GM18870 (cell line): ENCODE measurements at regions not wholly inside any gene's neighbourhood (a gene's known extent, or its start where the extent isn't known, plus 50 kb on each side); places are given as distances from the start of the nearest gene placed in this dataset.
"Not testable (repeated sequence)": the region's sequence is repeated elsewhere in the genome, so short reads cannot be mapped to it uniquely, and the experiment has no call there.

Source experiments
- ATAC-seq: cut with Tn5 transposase; IDR thresholded peaks from one replicate; pipeline ENCODE4 v1.9.1; 2021; ENCODE audit warnings: moderate library complexity; ENCODE audit not compliant: unreplicated experiment

DNA sequence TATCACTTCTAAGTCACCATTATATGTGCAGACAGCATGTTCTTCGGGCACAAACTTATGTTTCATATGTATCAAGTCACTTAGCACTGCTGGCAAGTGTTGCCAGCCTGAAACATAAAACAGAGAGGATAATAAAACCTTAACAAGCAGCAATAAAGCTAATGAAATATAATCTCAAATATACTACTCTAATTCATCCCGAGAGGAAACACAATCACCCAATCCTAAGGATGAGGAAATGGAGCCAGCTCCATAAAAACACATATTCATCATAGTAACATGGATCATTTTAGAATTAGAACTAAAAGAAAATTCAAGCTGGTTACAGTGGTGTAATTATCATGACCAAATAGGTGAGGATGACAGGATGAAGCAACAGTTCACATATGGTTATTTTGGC is 1072.7 kb downstream of the EPHA3 start:
- ATAC-seq: no peak

- no peak for ATAC-seq
These were observed 1073.1 kb downstream of the EPHA3 start for GRCh38 chr3:90180543-90180942.

- ATAC-seq: peak; percentile 95
These were observed 1075.0 kb downstream of the EPHA3 start for GRCh38 chr3:90182291-90182976.

- no peak for ATAC-seq
These were observed 1077.4 kb downstream of the EPHA3 start for GRCh38 chr3:90184861-90185260.

DNA sequence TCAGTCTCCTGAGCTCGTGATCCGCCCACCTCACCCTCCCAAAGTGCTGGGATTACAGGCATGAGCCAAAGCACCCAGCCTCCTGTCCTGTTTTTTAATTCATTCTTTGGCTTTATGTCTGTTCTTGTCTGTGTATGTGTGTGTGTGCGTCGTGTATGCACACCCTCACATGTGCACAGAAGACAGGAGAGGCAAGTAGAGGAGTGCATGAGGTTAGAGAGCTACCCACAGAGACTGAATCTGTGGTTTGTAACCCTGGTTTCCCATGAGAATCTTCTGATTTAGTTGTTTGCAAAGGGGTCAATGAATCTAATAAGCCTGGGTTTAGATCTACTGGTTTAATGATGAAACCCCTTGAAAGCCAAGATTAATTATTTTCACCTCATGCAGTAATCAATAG is 1090.0 kb downstream of the EPHA3 start:
- ATAC-seq: not testable (repeated sequence)

DNA sequence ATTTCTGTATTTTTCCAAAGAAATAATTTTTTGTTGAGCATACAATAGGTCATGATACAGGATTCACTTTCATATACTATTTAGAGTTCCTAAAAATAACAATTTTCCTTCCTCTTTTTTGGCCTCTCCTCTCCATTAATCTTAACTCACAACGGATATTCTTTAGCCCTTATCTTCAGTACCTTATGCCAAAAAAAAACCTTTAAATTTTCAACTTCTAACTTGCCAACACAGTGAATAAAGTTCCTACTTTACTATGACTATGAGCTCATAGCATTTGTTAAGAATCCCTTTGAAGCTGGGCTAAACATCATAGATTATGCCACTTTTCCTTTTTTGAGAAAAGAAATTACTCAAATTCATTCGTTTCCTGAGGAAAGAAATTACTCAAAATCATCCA is 1095.5 kb downstream of the EPHA3 start:
- not testable (repeated sequence) for ATAC-seq

DNA sequence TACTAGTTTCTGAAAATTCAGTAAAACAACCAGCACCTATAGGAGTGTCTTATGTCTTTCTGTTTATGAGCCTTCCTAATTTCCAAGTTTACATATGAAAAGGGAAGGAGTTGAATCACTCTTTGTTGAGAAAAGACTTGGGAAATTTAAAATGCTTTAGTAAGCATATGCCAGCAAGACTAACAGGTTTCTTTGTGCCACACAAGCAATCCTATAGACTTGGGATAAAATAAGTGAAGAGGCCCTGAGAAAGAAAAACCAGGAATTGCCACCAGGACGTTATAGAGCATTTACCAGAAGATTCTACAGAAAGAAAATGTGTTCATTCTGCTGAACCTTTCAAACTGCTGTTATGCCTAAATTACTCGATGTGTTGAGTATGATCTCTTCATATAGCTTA is 1099.1 kb downstream of the EPHA3 start:
- ATAC-seq: not testable (repeated sequence)

DNA sequence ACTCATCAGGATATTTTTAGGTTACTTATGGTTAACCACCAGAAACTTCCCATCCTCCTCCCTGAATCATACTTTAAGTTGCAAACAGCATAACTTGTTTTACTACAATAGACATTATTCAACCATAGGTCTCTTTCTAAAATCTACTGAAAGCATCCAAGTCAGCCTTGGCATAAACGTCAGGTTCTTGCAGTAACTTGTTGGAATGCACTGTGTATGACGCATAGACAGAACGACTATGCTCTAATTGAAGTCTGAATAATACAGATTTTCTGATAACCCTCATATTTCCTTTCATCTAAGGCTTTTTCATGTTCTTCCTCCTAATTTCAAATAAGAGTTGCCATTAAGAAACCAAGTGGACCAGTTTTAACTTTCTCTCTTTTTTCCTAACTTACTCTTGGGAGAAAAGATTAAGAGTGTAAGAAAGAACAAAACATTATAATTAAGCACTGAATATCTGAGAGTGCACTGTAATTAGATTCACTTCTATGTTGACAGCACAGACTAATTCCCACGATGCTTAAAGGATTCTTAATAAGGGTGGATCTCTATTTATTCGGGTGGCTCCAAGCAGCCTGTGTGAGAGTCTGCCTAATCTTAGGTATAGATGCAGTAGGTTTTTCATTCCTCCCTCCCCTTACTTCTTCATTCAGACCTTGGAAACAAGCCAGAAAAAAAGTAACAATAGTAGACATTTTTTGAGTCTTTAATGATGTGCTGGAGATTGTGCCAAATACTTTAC is 1100.1 kb downstream of the EPHA3 start:
- ATAC-seq: not testable (repeated sequence)

GRCh38 chr3:90221900-90222299 is 1114.5 kb downstream of the EPHA3 start:
- no peak for ATAC-seq

- ATAC-seq: no peak
These were observed 1134.1 kb downstream of the EPHA3 start for GRCh38 chr3:90241481-90241880.

DNA sequence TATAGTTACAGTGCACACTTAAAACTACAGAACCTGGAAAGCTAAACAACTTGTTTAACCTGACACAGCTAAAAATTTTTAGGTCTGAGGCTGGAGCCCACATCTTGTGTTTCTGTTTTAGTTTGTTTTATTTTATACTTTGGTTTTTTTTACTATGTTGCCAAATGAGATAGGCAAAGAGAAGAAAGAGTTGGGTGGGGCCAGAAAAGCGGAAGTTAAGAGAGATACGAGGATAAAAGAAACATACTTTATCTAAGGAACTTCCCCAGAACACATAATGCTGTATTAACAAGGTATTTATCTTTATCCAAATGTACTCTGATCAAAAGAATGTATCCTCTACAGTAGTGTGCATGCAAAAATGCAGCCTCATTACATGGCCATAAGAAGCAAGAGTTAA is 1145.7 kb downstream of the EPHA3 start:
- no peak for ATAC-seq

DNA sequence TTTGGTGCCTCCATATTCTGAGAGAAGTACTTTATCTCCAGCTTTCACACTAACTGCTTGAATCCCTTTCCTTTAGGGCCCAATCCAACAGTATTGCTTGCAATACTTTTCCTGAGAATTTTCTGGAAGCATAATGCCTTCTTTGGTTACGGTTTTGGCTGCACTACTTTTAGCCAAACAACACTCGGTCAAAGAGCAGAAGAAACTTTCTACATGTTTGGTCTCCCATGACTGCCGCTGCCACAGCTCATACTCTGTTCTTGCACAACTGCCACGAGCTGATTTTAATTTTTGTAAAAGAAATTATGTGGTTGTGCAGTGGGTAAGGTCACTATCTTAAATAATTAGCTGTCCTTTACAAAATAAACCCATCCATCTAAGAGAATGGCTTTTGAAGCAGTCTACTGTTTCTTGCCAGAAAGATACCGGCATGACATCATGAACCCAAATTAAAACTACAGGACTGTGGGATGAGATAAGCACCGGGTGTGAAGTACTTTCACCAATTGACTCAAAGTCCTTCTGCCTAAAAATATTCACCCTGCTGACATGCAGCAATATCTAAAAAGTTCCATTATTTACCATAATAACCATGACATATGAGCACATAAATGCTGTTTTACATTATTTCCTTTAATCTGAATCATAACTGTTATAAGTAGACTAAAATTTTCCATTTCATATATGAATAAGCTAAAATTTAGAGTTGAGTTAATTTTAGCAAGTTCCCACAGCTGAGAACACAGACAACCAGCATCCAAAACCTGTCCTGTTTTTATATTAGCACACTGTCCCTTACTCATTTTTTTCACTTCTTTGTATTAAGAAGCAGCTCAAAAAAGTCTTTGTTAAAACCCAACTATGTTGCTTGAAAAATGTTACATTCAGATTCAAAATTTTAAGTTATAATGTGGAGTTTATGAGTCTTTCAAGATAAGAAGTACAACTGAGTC is 1154.3 kb downstream of the EPHA3 start:
- ATAC-seq: no peak
